Memory B cell (primary cell): ENCODE measurements at regions not wholly inside any gene's neighbourhood (a gene's known extent, or its start where the extent isn't known, plus 50 kb on each side); places are given as distances from the start of the nearest gene placed in this dataset.
"Not testable (repeated sequence)": the region's sequence is repeated elsewhere in the genome, so short reads cannot be mapped to it uniquely, and the experiment has no call there.

Experiments used
- ATAC-seq: fragments of 150-1000 bp; cut with Tn5 transposase; 2 replicates; pipeline ENCODE4 v1.10.0; 2021; ENCODE audit warnings: low read depth, mild to moderate bottlenecking, moderate library complexity
- DNase-seq, 2 donors: peaks; one replicate each; pipeline ENCODE4 v3.0.0; 2022; ENCODE audit warnings: low spot score in 2 of 2
- H3K27ac Mint-ChIP-seq: one replicate; pipeline ENCODE4 v1.8.0; 2022; ENCODE audit warnings: mild to moderate bottlenecking, moderate library complexity, mixed read lengths
- H3K27me3 Mint-ChIP-seq: one replicate; pipeline ENCODE4 v1.8.0; 2022; ENCODE audit warnings: mixed read lengths
- H3K36me3 Mint-ChIP-seq: one replicate; pipeline ENCODE4 v1.8.0; 2022; ENCODE audit warnings: mild to moderate bottlenecking, mixed read lengths
- H3K4me1 Mint-ChIP-seq: one replicate; pipeline ENCODE4 v1.8.0; 2022; ENCODE audit warnings: mixed read lengths
- H3K4me3 Mint-ChIP-seq: one replicate; pipeline ENCODE4 v1.8.0; 2022; ENCODE audit warnings: mild to moderate bottlenecking, moderate library complexity, mixed read lengths
- H3K9me3 Mint-ChIP-seq: one replicate; pipeline ENCODE4 v1.8.0; 2022; ENCODE audit warnings: mixed read lengths

GRCh38 chr2:238513346-238513745, 86.6 kb downstream of the ASB1 start:
- Mint-ChIP-seq H3K27ac (no peak overlapping the region), H3K4me1 (no peaks in the 10 kb centered on the region), H3K4me3 (no peak overlapping the region), H3K9me3 (peaks cover 11% of the 10 kb centered on the region), H3K27me3 (peaks cover 3% of the 10 kb centered on the region), H3K36me3 (peaks cover 8% of the 10 kb centered on the region)
- DNase-seq (no peak), ATAC-seq (no peak)

DNA sequence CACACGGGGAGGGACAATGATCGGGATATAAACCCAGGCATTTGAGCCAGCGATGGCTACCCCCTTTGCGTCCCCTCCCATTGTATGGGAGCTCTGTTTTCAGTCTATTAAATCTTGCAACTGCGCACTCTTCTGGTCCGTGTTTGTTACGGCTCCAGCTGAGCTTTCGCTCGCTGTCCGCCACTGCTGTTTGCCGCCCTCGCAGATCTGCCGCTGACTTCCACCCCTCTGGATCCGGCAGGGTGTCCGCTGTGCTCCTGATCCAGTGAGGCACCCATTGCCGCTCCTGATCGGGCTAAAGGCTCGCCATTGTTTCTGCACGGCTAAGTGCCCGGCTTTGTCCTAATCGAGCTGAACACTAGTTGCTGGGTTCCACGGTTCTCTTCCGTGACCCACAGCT, 87.3 kb downstream of the ASB1 start:
- H3K4me3 Mint-ChIP-seq, H3K36me3 Mint-ChIP-seq, ATAC-seq, H3K27ac Mint-ChIP-seq, H3K27me3 Mint-ChIP-seq, DNase-seq, H3K4me1 Mint-ChIP-seq: not testable (repeated sequence)
- peaks cover 11% of the 10 kb centered on the region for H3K9me3 Mint-ChIP-seq

DNA sequence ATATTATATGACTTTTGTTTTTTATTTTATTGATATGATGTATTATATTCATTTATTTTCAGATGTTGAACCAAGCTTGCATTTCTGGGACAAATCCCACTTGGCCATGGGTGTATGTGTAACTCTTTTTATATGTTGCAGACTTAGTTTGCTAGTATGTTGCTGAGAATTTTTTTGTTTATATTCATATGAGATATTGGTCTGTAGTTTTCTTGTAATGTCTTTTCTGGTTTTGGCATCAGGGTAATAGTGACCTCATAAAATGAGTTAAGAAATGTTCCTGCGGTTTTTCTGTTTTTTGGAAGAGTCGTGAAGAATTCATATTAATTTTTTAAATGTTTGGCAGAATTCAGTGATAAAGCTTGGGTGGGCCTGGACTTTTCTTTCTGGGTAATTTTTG, 88.7 kb downstream of the ASB1 start:
- Mint-ChIP-seq H3K4me1 (no peaks in the 10 kb centered on the region), H3K27ac (no peak overlapping the region), H3K9me3 (peaks cover 11% of the 10 kb centered on the region), H3K4me3 (no peak overlapping the region), H3K27me3 (peaks cover 3% of the 10 kb centered on the region), H3K36me3 (peaks cover 10% of the 10 kb centered on the region)
- DNase-seq (no peak), ATAC-seq (no peak)

GRCh38 chr2:238517209-238517608, 90.5 kb downstream of the ASB1 start:
- ATAC-seq (no peak), DNase-seq (no peak)
- H3K9me3 Mint-ChIP-seq = peaks cover 11% of the 10 kb centered on the region
- H3K27ac Mint-ChIP-seq = no peak overlapping the region
- H3K4me1 Mint-ChIP-seq = no peaks in the 10 kb centered on the region
- H3K36me3 Mint-ChIP-seq = peaks cover 10% of the 10 kb centered on the region
- no peak overlapping the region for H3K4me3 Mint-ChIP-seq
- peaks cover 3% of the 10 kb centered on the region for H3K27me3 Mint-ChIP-seq

GRCh38 chr2:238518172-238518820, 91.6 kb downstream of the ASB1 start:
- no peaks in the 10 kb centered on the region for H3K4me1 Mint-ChIP-seq
- DNase-seq (no peak), ATAC-seq (no peak)
- no peak overlapping the region for H3K4me3 Mint-ChIP-seq
- H3K27me3 Mint-ChIP-seq = peaks cover 3% of the 10 kb centered on the region
- no peak overlapping the region for H3K27ac Mint-ChIP-seq
- peaks cover 11% of the 10 kb centered on the region for H3K9me3 Mint-ChIP-seq
- H3K36me3 Mint-ChIP-seq = peaks cover 10% of the 10 kb centered on the region

DNA sequence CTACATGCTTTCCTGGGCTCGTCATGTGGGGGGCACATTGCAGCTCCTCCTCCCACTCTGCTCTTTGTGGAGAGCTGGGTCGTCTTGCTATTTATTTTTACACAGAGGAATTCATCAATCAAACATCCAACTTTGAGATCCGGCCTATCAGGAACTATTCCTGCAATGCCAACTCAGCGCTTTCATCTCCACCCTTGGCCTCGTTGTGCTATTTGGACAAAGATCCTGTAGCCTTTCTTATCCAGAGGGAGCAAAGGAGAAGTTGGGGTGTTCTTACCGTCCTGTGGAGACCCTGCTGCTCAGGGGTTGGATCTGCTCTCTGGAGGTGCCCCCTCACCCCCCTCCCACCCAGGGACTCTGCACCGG, 92.1 kb downstream of the ASB1 start:
- DNase-seq (no peak), ATAC-seq (no peak)
- H3K4me3 Mint-ChIP-seq = no peak overlapping the region
- peaks cover 11% of the 10 kb centered on the region for H3K9me3 Mint-ChIP-seq
- no peak overlapping the region for H3K27ac Mint-ChIP-seq
- peaks cover 3% of the 10 kb centered on the region for H3K27me3 Mint-ChIP-seq
- H3K4me1 Mint-ChIP-seq = no peaks in the 10 kb centered on the region
- peaks cover 10% of the 10 kb centered on the region for H3K36me3 Mint-ChIP-seq

- no peak overlapping the region for H3K27ac Mint-ChIP-seq
- H3K9me3 Mint-ChIP-seq = peaks cover 9% of the 10 kb centered on the region
- DNase-seq (no peak), ATAC-seq (no peak)
- no peaks in the 10 kb centered on the region for H3K4me1 Mint-ChIP-seq
- peaks cover 3% of the 10 kb centered on the region for H3K27me3 Mint-ChIP-seq
- no peak overlapping the region for H3K4me3 Mint-ChIP-seq
- H3K36me3 Mint-ChIP-seq = peaks cover 10% of the 10 kb centered on the region
These were observed 93.7 kb downstream of the ASB1 start for GRCh38 chr2:238520359-238520886.

DNA sequence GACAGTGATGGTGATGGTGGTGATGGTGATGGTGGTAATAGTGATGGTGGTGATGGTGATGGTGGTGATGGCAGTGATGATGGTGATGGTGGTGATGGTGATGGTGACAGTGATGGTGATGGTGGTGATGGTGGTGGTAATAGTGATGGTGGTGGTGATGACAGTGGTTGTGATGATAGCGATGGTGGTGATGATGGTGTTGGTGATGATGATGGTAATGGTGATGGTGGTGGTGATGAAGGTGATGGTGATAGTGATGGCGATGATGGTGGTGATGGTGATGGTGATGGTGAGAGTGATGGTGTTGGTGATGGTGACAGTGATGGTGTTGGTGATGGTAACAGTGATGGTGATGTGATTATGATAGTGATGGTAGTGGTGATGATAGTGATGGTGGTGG, 94.3 kb downstream of the ASB1 start:
- Mint-ChIP-seq H3K4me1 (no peaks in the 10 kb centered on the region), H3K4me3 (no peak overlapping the region), H3K27ac (no peak overlapping the region), H3K9me3 (peaks cover 6% of the 10 kb centered on the region), H3K27me3 (peaks cover 1% of the 10 kb centered on the region), H3K36me3 (peaks cover 10% of the 10 kb centered on the region)
- ATAC-seq (no peak), DNase-seq (no peak)

GRCh38 chr2:238521870-238522269, 95.1 kb downstream of the ASB1 start:
- H3K27ac Mint-ChIP-seq = no peak overlapping the region
- ATAC-seq (no peak), DNase-seq (no peak)
- H3K4me3 Mint-ChIP-seq = no peak overlapping the region
- H3K4me1 Mint-ChIP-seq = no peaks in the 10 kb centered on the region
- no peaks in the 10 kb centered on the region for H3K9me3 Mint-ChIP-seq
- peaks cover 2% of the 10 kb centered on the region for H3K27me3 Mint-ChIP-seq
- H3K36me3 Mint-ChIP-seq = peaks cover 6% of the 10 kb centered on the region

GRCh38 chr2:238523158-238524110, 96.7 kb downstream of the ASB1 start:
- Mint-ChIP-seq H3K9me3 (peaks cover 1% of the 10 kb centered on the region), H3K27me3 (peaks cover 5% of the 10 kb centered on the region), H3K27ac (no peak overlapping the region), H3K4me1 (no peaks in the 10 kb centered on the region), H3K4me3 (no peak overlapping the region), H3K36me3 (peaks cover 6% of the 10 kb centered on the region)
- no peak for DNase-seq
- no peak for ATAC-seq

DNA sequence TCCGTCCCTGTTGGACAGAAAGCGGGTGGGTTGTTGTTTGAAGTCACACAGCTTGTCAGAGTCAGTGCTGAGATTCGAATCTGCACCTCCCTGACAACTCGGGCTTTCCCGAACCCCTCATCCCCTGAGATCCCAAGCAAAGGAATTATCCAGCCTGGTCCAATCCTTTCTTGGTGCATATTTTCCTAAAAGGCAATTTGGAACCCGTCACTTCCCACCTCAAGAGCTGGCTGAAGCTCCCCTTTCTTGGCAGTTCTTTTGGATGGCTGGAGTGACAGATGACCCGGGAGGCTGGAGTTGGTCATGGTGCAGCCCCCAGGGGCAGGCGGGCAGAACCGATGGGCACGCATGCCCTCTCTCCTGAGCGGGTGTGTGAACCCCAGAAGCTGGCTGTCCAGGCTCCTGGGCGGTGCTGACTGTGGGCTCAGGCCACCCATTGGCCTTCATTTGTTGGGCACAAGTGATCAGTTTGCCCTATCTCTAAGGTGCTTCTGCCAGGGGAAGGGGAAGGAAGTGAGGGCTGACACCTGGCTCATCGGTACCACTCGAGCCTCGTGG, 97.8 kb downstream of the ASB1 start:
- peaks cover 4% of the 10 kb centered on the region for H3K36me3 Mint-ChIP-seq
- no peak overlapping the region for H3K4me3 Mint-ChIP-seq
- DNase-seq (no peak), ATAC-seq (no peak)
- H3K27ac Mint-ChIP-seq = no peak overlapping the region
- peaks cover 5% of the 10 kb centered on the region for H3K27me3 Mint-ChIP-seq
- peaks cover 1% of the 10 kb centered on the region for H3K9me3 Mint-ChIP-seq
- H3K4me1 Mint-ChIP-seq = no peaks in the 10 kb centered on the region

- no peaks in the 10 kb centered on the region for H3K4me1 Mint-ChIP-seq
- no peak for ATAC-seq
These were observed 99.3 kb downstream of the ASB1 start for GRCh38 chr2:238525990-238526389.

DNA sequence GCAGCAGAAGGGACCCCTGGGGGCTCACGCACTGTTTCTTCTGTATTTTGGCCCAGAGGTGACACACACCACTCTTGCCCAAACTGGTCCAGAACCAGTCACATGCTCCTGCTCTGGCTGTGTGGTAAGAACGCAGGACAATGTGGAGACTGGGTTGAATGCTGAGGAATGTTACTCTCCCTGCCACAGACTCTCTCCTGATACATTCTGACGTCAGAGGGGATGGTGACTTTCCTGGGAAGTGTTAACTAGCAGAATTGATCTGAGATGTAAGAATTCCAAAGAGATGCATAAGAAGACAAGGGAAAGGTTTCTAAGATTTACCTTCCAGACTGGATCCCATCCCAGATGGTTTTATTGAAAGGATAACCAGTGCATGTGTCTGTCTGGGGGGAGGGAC, 100.8 kb downstream of the ASB1 start:
- Mint-ChIP-seq H3K36me3 (peaks cover 10% of the 10 kb centered on the region), H3K27me3 (peaks cover 5% of the 10 kb centered on the region), H3K9me3 (peaks cover 4% of the 10 kb centered on the region), H3K27ac (no peak overlapping the region), H3K4me1 (no peaks in the 10 kb centered on the region), H3K4me3 (no peak overlapping the region)
- DNase-seq (no peak), ATAC-seq (no peak)

More at GRCh38 chr2:238525990-238526389, 99.3 kb downstream of the ASB1 start:
- peaks cover 5% of the 10 kb centered on the region for H3K27me3 Mint-ChIP-seq
- H3K9me3 Mint-ChIP-seq = peaks cover 1% of the 10 kb centered on the region
- no peak overlapping the region for H3K27ac Mint-ChIP-seq
- peaks cover 9% of the 10 kb centered on the region for H3K36me3 Mint-ChIP-seq
- H3K4me3 Mint-ChIP-seq = no peak overlapping the region
- DNase-seq = no peak
